ENCODE measurements at regions not wholly inside any gene's neighbourhood (a gene's known extent, or its start where the extent isn't known, plus 50 kb on each side); places are given as distances from the start of the nearest gene placed in this dataset.
"Not testable (repeated sequence)": the region's sequence is repeated elsewhere in the genome, so short reads cannot be mapped to it uniquely, and the experiment has no call there.

DNA sequence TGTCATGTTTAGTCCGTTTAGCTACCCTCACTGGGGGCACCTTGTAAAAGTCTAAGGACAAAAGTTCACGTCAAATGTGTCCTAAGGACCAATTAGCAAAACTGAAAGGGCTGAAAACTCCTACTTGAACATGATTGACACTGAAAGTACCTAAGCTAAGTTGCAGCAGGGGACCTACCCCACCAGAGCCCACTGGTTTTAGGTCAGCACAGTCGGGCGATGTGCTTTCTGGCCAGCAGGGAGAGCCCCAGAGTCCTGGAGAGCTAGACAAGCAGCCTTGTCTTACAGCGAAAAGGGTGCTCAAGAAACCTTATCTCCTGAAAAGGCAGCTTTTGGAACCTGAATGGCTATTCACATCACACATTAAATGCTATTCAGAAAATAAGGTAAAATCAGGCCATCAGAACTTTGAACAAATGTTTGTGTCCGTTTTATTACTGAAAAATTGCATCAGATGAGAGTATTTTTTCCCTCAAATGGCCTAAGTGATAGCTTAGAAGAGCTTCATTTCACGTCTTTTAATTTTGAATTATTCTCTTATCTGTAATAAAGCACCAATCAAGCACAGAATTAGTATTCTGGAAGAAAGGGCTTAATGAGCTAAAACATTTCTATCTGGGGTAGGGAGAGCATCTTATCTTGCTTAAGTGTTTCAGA lies 52.2 kb upstream of the MKI67 start:
- DNase-seq = no peak

GRCh38 chr10:128180843-128181242 lies 54.6 kb upstream of the MKI67 start:
- DNase-seq = no peak

DNA sequence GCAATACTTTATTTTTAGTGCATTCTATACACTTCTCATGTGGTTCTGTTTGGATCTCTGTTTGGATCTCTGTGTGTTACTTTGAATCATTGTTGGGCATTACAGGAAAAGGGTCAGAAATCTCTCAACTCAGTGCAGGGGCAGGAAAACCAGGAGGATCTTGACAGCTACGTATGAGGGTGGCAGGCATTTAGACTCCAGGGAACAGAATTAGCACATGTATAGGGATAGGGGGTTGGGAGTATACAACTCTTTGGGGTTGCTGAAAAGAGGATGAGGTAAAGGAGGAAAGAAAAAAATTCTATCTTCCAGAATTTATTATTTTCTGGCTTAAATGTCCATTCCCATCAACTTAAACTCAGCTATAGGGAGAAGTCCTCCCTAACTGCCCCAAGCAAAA lies 59.4 kb upstream of the MKI67 start:
- DNase-seq = no peak

DNA sequence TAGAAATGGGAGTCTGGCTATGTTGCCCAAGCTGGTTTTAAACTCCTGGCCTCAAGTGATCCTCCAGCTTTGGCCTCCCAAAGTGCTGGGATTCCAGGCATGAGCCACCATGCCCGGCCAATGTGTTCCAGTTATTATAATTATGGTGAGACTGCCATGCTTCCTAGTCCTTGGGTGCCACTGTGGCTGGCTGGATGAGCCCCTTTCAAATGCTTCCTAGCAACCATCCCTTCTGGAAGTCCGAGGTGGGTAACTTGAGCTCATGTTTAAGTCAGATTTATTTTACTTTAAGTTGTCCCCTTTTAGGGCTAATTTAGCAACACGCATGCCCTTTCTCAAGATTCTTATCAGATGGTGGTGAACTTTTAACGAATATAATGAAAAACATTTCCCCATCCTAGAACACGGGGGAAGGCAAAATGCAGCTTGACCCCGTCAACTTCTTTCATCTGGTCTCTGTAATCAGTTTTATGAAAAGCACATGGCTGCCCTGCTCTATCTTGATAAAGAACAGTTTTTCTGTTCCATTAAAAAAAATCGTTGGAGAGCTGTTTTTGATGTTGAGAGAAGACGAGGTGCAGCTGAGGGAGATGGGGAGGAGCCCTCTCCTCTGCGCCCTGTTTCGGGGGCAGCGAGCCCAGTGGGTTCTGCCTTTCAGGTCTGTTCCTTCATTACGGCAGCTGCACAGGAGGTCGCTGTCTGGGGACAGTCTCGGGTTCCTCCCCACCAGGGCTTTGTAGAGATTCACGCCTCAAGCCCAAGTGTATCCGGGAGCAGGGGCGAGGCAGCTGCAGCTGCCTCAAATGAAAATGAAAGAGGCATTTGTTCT lies 61.0 kb upstream of the MKI67 start:
- no peak for DNase-seq

GRCh38 chr10:128187788-128188185 lies 61.6 kb upstream of the MKI67 start:
- DNase-seq = no peak

GRCh38 chr10:128189176-128189575 lies 63.0 kb upstream of the MKI67 start:
- DNase-seq = no peak

DNA sequence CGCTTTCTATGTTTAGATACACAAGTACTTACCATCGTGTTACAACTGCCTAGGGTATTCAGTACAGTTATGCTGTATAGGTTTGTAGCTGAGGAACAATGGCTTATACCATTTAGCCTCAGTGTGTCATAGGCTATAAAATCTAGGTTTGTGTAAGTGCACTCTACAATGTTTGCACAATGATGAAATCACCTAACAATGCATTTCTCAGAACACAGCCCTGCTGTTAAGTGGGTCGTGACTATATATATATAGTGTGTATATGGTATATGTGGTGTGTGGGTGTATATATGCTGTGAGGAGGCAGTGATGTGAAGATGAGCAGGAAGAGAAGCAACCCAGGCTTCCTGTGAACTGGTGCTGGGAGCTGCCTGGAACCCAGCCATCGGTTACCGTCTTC lies 65.6 kb upstream of the MKI67 start:
- DNase-seq = no peak

DNA sequence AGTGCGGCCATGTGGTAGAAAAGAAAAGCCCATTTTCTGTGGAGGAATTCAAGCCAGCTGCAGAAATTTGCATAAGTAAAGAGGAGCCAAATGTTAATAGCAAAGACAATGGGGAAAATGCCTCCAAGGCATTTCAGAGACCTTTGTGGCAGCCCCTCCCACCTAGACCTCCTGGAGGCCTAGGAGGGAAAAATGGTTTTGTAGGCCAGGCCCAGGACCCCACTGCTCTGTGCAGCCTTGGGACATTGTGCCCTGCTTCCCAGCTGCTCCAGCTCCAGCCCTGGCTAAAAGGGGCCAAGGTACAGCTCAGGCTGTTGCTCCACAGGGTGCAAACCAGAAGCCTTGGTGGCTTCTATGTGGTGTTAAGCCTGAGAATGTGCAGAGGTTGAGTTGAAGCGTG lies 75.6 kb upstream of the MKI67 start:
- not testable (repeated sequence) for DNase-seq

- no peak for DNase-seq
Observed at GRCh38 chr10:128203028-128203427, 76.8 kb upstream of the MKI67 start.

DNA sequence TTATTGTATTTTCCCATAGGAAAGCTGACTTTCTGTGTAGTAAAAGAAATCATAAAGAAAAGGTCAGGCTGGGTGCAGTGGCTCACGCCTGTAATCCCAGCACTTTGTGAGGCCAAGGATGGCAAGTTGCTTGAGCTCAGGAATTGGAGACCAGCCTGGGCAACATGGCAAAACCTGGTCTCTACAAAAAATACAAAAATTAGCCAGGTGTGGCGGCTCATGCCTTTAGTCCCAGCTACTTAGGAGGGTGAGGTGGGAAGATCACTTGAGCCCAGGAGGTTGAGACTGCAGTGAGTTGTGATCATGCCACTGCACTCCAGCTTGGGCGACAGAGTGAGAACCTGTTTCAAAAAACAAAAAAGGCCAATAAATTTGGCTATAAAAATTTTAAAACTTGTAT lies 79.4 kb upstream of the MKI67 start:
- not testable (repeated sequence) for DNase-seq

DNA sequence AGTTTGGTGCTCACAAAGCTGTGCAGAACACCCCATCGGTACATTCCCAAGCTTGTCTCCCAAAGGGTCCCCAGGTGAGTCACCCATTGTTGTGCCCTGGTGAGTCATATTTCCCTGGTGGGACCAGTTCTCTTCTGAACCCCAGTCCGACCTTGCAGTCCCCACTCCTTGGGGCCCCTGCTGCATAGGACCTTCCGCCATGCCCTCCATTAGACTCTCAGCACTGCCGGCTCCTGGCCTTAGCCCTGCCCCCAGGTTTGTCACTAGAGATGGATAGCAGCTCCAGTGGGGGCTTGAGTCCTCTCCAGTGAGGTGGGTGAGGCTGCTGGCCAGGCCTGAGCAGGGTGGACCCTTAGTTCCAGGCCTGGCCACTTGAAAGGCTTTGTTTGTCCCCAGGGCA lies 80.5 kb upstream of the MKI67 start:
- no peak for DNase-seq

DNA sequence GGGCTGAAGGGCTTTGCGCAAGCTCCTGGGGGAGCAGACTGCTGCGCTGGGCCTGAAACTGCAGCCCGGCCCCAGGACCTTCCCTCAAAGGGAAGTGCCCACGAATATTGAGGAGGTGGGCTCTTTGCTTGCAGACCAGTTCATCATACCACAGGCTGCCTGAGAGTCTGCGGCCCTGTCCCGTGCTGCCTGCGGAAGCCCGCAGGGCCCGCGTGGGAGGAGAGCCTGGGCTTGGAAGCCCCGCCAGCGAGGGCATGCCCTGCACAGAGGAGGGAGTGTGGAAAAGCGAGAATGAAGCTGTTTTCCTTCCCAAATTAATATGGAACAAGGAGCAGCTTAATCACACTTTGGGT lies 83.6 kb upstream of the MKI67 start:
- no peak for DNase-seq

DNA sequence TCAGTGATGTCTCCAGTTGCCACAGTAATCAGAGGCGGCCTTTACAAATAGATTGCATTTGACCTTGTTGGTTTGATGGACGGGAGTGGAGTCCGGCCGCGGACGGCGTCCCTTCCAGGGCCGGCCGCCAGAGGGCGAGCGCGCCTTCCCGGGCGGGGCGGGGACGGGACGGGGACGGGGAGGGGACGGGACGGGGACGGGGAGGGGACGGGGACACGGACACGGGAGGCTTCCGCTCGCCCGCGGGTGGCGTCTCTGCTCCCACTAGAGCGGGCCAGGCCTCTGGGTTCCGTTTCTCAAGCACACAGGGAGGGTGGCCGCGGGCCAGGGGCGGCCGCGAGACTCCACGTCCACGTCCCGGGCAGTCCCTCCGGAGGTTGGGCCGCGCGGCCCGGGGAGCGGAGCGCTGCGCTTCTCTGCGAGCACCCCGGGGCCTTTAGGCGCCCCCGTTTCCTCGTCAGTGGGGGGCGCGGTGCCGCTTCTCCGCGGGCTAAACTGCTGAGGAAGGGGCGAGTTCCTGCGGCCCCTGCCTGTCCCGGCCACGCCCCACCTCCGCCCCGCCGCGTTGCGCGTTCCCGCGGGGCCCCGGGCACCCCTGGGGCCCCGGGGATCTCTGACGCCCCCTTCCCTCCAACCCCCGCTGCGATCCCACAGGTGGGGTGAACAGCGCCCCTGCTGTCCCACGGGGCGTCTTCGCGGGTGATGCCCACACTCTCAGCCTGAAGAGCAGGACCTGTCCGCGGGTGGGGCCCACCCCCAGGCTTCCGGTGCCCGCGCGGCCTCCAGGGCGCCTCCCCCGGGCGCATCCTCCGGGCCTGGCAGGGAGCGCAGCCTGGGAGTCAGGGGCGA lies 84.2 kb upstream of the MKI67 start:
- DNase-seq = peak; percentile 10

DNA sequence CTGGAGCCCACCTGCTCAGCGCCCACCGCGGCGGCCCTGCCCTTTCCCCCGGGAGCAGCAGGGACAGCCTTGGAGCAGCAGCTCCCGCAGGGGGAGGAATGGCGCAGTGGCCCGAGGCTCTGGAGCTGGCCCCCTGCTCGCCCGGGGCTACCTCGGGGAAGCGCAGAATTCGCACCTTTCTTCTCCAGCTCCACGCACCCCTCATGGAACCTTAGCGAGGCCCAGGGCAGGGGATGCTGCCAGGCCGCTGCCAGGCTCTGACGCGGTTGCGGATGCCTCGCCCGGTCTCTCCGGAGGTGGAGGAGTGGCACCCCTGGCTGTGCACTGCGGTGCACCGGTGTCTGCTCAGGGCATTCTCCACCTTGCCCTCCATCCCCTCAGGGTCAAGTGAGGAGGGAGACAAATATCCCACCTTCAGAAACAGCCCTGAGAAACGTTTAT lies 84.9 kb upstream of the MKI67 start:
- DNase-seq = no peak

DNA sequence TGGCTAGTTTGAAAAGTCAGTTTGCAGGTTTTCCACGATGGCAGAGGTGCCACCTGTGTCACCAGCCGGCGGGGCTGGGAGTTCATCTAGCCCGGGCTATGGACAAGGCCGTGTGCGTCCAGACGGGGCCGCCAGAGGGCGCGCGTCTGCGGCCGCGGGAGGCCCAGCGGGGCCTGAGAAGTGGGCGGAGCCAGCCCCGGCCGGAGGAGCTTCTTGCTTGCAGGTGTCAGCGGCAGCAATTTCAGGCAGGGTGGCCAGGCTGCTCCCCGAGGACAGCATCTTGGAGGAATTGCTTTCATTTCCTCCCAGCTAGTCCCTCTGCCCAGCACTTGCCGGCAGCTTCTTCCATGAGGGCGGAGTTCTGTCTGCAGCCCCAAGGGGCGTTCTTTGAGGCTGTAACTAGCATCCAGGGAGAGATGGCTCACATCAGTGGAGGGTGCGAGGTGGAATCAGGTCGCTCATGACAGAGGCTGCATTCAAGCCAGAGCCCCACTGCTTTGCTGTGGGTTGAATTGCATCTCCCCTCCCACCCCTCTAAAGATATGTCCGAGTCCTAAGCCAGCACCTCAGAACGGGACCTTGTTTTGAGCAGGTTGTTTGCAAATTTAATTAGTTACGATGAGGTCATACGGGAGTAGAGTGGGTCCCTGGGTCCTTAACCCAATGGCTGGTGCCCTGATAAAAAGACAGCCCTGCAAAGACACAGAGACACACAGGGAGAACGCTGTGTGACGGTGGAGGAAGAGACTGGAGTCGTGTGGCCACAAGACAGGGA lies 85.9 kb upstream of the MKI67 start:
- peak; percentile 53 for DNase-seq

- no peak for DNase-seq
Observed at GRCh38 chr10:128213156-128213555, 86.9 kb upstream of the MKI67 start.

GRCh38 chr10:128215733-128216132 lies 89.5 kb upstream of the MKI67 start:
- no peak for DNase-seq

- no peak for DNase-seq
Observed at GRCh38 chr10:128217136-128217535, 90.9 kb upstream of the MKI67 start.

DNA sequence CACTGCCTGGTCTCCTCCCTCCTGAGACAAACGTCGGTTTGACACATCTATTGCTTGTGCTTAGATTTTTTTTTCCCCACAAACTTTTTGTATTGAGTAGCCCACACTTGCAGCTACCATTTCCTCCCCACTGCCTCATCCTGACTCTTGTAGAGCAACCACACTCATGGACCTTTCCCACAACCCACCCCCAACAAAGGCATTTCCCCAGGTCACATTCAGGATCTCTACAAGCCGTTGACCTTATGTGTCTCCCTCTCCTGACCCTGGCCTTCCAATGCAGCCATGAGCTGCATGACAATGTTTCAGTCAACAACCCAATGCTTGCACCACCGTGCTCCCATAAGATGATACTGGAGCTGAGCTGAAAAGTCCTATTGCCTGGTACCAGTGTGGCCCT lies 91.9 kb upstream of the MKI67 start:
- no peak for DNase-seq

DNA sequence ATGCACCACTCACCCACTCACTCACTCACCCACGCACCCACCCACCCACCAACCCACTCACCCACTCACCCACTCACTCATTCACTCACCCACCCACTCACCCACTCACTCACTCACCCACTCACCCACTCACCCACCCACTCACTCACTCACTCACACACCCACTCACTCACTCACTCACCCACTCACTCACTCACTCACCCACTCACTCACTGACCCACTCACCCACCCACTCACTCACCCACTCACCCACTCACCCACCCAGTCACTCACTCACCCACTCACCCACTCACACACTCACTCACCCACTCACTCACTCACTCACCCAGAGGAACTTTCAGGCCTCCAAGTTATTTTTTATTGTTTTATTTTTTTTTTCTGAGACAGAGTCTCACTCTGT lies 93.1 kb upstream of the MKI67 start:
- DNase-seq = no peak

GRCh38 chr10:128220021-128220420 lies 93.8 kb upstream of the MKI67 start:
- no peak for DNase-seq

DNA sequence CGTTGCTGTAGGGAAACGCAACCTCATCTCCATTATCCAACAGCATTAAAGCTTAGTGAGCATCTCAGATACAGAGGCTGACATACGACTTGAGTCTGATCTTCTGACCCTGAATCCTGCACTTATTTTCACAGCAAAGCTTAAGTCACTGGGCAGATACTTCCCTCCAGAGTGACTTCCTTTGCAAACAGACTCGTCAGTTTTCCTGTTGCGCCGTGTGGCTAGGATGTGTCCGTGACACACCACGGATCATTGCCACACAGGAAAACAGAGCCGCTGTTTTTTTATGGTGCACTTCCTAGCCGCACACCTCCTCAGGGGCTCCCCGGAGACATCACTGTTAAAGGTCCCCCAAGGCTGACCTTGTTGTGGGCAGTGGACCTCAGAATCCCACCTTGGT lies 94.9 kb upstream of the MKI67 start:
- no peak for DNase-seq

GRCh38 chr10:128221807-128222206 lies 95.6 kb upstream of the MKI67 start:
- DNase-seq = no peak

Measured in fibroblast of upper back skin (primary cell).